Activated effector memory CD4-positive, alpha-beta T cell treated with anti-CD3 and anti-CD28 coated beads, Interleukin-2, amount 50 U/mL, for 16 hours (primary cell): ENCODE measurements at regions not wholly inside any gene's neighbourhood (a gene's known extent, or its start where the extent isn't known, plus 50 kb on each side); places are given as distances from the start of the nearest gene placed in this dataset.

ENCODE experiments used
- DNase-seq: peaks from one replicate; pipeline ENCODE4 v3.0.0-alpha.2; 2020

DNA sequence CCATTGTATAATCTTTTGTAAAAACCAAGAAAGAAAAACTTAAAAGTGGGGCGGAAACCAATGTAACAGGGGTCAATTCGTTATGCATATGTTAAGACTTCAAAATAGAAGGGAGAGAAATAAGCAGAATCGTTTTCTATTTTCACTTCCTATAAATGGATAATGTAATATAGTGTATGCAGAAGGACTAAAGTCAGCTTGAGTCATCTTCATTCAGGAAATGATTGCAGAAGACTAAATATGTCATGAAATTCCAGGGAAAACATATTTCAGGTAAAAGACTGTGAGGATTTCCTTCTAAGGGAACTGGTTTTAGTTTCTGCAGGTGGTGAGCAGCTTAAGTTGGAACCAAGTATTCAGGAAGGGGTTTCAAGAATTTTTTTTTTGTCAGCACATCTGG lies 753.3 kb downstream of the IRX1 start:
- DNase-seq, result no peak

GRCh38 chr5:4356201-4356600 lies 760.6 kb downstream of the IRX1 start:
- DNase-seq, result no peak

DNA sequence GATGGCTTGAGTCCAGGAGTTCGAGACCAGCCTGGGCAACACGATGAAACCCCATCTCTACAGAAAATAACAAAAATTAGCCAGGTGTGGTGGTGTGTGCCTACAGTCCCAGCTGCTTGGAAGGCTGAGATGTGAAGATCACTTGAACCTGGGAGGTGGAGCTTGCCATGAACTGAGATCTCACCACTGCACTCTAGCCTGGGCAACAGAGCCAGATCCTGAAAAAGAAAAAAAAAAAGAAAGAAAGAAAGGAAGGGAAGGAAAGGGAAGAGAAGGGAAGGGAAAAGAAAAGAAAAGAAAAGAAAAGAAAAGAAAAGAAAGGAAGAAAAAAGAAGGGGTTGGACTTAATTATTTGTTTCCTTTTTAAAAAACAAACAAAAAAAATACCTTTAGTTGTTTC lies 764.2 kb downstream of the IRX1 start:
- no peak for DNase-seq

DNA sequence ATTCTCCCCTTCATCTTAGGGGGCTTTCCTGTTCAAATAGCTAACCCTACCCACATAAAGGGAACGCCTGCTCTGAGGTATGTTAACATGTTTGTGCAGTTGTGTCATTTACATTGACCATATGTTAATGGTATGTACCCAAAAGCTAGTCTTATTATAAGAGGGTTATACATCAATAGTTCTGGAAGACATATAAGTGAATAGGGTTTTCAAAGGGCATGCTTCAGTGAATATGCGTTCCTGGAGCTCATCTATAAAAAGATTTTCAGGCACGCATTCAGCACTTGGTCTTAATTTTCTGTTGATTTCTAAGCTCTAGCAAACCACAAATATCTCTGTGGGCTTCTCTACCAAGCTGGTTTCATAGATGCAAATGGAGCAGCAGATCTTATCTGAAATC lies 766.1 kb downstream of the IRX1 start:
- DNase-seq, result no peak

DNA sequence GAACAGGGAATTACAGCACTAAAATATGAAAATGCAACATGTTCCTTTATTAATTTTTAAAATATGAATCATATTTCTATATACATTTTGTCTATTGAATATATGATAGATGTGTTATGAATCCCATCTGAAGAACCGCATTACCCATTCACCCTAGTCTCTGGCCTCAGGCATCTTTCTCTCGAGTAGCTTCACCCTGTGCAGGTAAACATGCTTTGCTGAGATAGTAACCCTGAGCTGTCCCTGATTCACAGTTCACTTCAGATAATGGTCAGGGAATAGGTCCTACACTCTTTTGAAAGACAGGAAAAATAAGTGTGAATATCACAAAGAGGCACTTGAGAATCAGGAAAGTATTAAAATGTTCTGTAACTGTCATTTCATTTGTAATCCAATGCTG lies 766.8 kb downstream of the IRX1 start:
- no peak for DNase-seq

DNA sequence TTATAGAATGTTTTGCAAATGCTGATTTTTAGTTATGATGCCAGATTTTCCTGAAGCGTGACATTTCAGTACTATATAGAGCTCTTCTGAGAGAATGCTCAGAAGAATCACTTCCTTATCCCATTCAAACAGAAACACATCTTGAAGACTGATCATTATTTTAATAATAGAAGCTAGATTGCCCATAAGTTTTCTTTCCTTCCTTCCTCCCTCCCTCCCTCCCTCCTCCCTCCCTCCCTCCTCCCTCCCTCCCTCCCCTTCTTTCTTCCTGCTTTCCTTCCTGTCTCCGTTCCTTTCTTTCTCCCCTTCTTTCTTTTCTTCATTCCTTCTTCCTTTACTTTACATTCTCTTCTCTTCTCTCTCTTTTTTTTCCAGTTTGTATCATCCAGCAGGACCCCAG lies 767.4 kb downstream of the IRX1 start:
- DNase-seq, result no peak

GRCh38 chr5:4366628-4367027 lies 771.0 kb downstream of the IRX1 start:
- no peak for DNase-seq

- no peak for DNase-seq
These were observed 769.9 kb upstream of the ADAMTS16 start for GRCh38 chr5:4370218-4370617.

- DNase-seq, result no peak
These were observed 767.6 kb upstream of the ADAMTS16 start for GRCh38 chr5:4372481-4372880.

DNA sequence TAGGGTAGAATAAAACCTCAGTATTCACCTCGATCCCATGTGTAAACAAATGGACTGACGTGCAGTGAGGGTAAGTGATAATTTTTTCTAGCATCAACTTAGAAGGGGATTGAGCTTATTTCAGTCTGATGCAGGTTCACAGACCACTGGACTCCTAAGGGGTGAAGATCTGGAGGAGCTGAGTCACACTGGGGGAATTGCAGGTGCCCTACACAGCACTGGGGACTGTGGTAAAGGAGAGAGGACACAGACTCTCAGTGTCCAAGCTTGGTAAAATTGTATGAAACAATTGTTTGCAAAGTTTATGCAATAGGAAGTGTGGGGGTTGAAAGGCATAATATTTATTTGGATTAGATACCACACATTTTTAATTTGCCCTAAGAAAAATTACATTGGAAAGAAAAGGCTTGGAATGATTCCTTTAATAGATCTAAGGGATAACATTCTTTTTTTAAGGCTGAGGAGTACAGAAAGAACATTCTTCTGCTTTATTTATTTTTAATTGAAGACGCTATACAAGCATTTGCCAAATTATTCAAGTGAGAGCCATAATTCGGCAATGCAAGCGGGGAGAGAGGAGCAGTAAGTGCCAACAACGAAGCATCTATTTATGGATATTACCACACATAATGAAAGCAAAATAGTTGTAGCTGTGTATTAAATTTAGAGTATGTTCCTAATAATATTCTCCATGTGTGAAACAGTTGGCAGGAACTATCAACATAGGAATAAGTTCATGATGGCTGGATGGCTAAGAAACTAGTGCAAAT lies 766.9 kb upstream of the ADAMTS16 start:
- no peak for DNase-seq

DNA sequence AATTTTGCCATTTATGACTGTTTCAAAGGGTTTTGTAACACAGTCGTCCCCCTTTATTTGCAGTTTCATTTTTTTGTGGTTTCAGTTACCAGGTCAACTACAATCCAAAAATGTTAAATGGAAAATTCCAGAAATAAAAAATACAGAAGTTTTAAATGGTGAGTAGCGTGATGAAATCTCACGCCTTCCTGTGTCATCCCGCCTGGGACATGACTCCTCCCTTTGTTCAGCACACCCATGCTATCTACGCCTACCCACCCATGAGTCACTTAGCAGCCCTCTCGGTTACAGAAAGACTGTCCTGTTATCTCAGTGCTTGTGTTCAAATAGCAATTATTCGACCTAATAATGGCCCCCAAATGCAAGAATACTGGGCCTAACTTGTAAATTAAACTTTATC lies 765.3 kb upstream of the ADAMTS16 start:
- no peak for DNase-seq

DNA sequence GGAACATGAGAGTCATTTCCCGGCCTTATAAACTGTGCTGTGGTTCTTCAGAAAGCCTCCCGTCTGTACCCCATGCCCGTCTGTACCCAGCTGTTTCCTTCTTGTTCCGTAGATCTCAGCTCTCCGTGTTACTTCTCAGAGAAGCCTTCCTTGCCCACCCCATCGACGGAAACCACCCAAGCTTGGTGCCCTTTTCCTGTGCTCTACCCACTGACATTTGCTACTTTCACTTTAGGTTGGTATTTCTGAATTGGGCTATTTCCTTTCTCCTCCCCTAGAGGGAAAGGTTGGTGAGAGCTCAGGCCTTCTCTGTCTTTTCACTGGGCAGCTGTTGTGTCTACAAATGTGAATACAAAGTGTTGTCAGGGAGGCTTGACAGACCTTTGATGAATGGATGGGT lies 764.5 kb upstream of the ADAMTS16 start:
- no peak for DNase-seq

GRCh38 chr5:4383102-4383501 lies 757.0 kb upstream of the ADAMTS16 start:
- DNase-seq, result no peak

DNA sequence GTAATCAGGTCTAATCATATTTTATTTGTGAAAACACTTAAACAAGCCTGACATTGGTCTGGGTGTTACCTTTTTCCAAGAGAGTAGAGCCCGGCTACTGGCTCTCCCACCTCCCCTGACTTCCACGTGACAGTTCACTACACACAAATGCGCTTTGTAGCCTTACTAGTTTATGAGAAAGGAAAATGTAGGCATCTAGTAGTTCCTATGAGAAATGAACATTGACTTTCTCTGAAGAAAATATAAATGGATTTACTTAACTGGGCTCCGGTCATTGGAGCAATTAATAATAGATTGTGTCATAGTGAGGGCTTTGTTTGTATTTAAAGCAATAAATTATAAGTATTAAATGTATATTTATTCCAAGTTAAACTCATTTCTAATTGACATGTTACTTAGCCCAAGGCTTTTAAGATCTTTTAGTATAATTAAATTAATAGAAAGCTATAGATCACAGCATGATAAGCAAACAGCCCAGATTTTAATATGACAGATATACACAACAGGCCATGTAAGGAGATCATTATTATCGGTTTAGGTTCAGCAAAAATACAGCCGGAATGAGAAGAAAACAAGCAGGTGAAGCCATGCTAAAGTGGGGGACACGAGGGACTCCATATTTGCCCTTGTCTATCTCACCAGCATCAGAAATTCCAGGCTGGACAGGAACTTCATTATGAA lies 756.5 kb upstream of the ADAMTS16 start:
- no peak for DNase-seq

GRCh38 chr5:4384649-4385048 lies 755.5 kb upstream of the ADAMTS16 start:
- no peak for DNase-seq

- DNase-seq, result no peak
These were observed 754.0 kb upstream of the ADAMTS16 start for GRCh38 chr5:4386152-4386551.

- DNase-seq, result no peak
These were observed 752.8 kb upstream of the ADAMTS16 start for GRCh38 chr5:4387290-4387689.

GRCh38 chr5:4395752-4396151 lies 744.4 kb upstream of the ADAMTS16 start:
- no peak for DNase-seq

GRCh38 chr5:4405614-4406219 lies 734.4 kb upstream of the ADAMTS16 start:
- no peak for DNase-seq

GRCh38 chr5:4410151-4410550 lies 730.0 kb upstream of the ADAMTS16 start:
- DNase-seq, result no peak

GRCh38 chr5:4411664-4412063 lies 728.5 kb upstream of the ADAMTS16 start:
- no peak for DNase-seq

GRCh38 chr5:4413996-4414395 lies 726.1 kb upstream of the ADAMTS16 start:
- DNase-seq, result no peak

DNA sequence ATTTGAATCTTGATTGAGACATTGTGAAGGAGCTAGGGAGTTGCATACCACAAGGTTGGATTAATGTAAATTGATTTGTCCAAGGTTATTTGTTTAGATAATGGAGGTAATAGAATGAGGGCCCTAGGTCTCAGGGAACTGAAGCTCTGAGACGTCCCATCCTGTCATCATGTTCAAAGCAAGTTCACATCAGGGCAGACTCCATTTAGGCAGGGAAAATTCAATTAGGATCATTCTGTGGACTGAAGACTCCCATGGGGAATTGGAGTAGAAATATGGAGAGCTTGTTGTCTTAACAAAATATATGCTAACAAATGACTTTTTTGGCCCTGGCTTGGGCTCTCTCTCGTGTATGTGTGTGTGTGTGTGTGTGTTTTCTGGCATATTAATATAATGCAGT lies 722.0 kb upstream of the ADAMTS16 start:
- DNase-seq, result no peak

GRCh38 chr5:4419281-4419680 lies 720.8 kb upstream of the ADAMTS16 start:
- no peak for DNase-seq
